ENCODE measurements at regions not wholly inside any gene's neighbourhood (a gene's known extent, or its start where the extent isn't known, plus 50 kb on each side); places are given as distances from the start of the nearest gene placed in this dataset.

GRCh38 chr5:174622067-174622466 is 102.3 kb upstream of the MSX2 start:
- POLR2A ChIA-PET, result no interaction called here
- Mint-ChIP-seq H3K4me3 (no peak overlapping the region), H3K9me3 (no peaks in the 10 kb centered on the region), H3K4me1 (ENCODE audit: low read depth) (no peaks in the 10 kb centered on the region), H3K27me3 (peaks cover 6% of the 10 kb centered on the region), H3K27ac (no peak overlapping the region), H3K36me3 (ENCODE audit: low read depth) (no peaks in the 10 kb centered on the region)
- ATAC-seq (no peak), DNase-seq (no peak)
- intact Hi-C loops (cut with micrococcal nuclease), result no loop called here
- TF ChIP-seq CTCF (IDR thresholded peaks at IDR 0.05), result no peak
- CTCF ChIA-PET, result no interaction called here

- intact Hi-C loops (cut with micrococcal nuclease), result no loop called here
- Mint-ChIP-seq H3K4me1 (ENCODE audit: low read depth) (no peaks in the 10 kb centered on the region), H3K4me3 (no peak overlapping the region), H3K36me3 (ENCODE audit: low read depth) (no peaks in the 10 kb centered on the region), H3K9me3 (no peaks in the 10 kb centered on the region), H3K27ac (no peak overlapping the region), H3K27me3 (peaks cover 6% of the 10 kb centered on the region)
- POLR2A ChIA-PET, result interaction anchor here (1.5 kb wide), 1 partner anchor 9 kb away, joined by 3 read pairs; no protein-coding TSS in a partner anchor
- TF ChIP-seq CTCF (IDR thresholded peaks at IDR 0.05), result no peak
- CTCF ChIA-PET, result no interaction called here
- no peak for ATAC-seq
- no peak for DNase-seq
These were observed 101.4 kb upstream of the MSX2 start for GRCh38 chr5:174623018-174623417.

GRCh38 chr5:174623433-174624019 is 100.9 kb upstream of the MSX2 start:
- DNase-seq, result no peak
- no peak for TF ChIP-seq CTCF (IDR thresholded peaks at IDR 0.05)
- no peaks in the 10 kb centered on the region for H3K4me1 Mint-ChIP-seq (ENCODE audit: low read depth)
- intact Hi-C loops (cut with micrococcal nuclease), result no loop called here
- ChIA-PET POLR2A (interaction anchor here (1.5 kb wide), 1 partner anchor 10 kb away, joined by 3 read pairs; no protein-coding TSS in a partner anchor), CTCF (no interaction called here)
- H3K27ac Mint-ChIP-seq, result no peak overlapping the region
- ATAC-seq, result no peak
- H3K4me3 Mint-ChIP-seq, result no peak overlapping the region
- no peaks in the 10 kb centered on the region for H3K9me3 Mint-ChIP-seq
- H3K27me3 Mint-ChIP-seq, result peaks cover 6% of the 10 kb centered on the region
- H3K36me3 Mint-ChIP-seq (ENCODE audit: low read depth), result no peaks in the 10 kb centered on the region

- POLR2A ChIA-PET, result no interaction called here
These were observed 99.5 kb upstream of the MSX2 start for GRCh38 chr5:174624733-174625522.

More at GRCh38 chr5:174624733-174625522, 99.5 kb upstream of the MSX2 start:
- Mint-ChIP-seq H3K36me3 (ENCODE audit: low read depth) (no peaks in the 10 kb centered on the region), H3K27me3 (peaks cover 4% of the 10 kb centered on the region), H3K9me3 (no peaks in the 10 kb centered on the region), H3K4me1 (ENCODE audit: low read depth) (no peaks in the 10 kb centered on the region), H3K27ac (no peak overlapping the region), H3K4me3 (no peak overlapping the region)
- TF ChIP-seq CTCF (IDR thresholded peaks at IDR 0.05), result no peak
- CTCF ChIA-PET, result no interaction called here
- no peak for DNase-seq
- ATAC-seq, result no peak
- intact Hi-C loops (cut with micrococcal nuclease), result no loop called here

Data from activated CD8-positive, alpha-beta T cell treated with anti-CD3 and anti-CD28 coated beads for 36 hours (primary cell).